ENCODE measurements at regions not wholly inside any gene's neighbourhood (a gene's known extent, or its start where the extent isn't known, plus 50 kb on each side); places are given as distances from the start of the nearest gene placed in this dataset.

DNA sequence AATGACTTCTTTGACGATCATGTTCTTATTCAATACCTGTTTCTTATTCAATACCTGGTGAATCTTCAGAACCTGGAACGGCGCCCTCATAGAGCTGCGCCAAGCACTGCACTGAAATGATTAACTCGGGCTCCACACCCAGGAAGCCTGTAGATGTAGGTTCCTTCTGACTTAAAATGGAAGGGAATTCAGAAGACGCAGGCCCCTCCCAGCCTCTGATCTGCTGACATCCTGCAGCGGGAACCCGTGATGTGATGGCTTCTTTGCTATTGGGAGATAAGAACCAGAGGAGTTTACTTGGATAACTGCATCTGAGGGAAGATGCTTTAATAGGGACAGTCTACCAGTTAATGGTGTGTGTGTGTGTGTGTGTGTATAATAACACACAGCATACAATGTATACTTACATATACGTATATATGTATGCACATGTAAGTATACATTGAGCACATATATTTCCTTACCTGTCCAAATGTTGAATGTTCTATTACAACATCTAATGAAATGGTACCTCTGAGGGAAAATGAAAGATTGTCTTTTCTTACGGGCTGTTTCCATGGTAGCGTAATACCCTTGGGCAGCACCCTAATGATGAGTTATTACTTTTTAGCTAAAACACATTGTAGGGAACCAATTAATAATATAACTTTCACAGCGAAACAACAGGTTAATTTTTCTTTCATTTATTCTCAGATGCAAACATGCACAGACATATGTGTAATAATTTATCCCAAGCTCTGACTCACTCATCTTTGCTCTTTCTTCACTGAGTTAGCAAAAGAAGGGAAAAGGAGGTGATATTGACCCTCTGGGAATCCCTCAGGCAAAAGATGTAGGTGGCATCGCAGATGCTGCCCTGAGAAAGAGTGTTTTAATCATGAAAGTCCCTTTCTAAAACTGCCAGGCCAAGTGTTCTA is 379.8 kb downstream of the SIPA1L2 start:
- no peak for DNase-seq
- Mint-ChIP-seq H3K36me3 (no peaks in the 10 kb centered on the region), H3K9me3 (no peaks in the 10 kb centered on the region), H3K27ac (no peak overlapping the region), H3K27me3 (peaks cover 60% of the 10 kb centered on the region), H3K4me1 (peaks cover 4% of the 10 kb centered on the region), H3K4me3 (no peak overlapping the region)

DNA sequence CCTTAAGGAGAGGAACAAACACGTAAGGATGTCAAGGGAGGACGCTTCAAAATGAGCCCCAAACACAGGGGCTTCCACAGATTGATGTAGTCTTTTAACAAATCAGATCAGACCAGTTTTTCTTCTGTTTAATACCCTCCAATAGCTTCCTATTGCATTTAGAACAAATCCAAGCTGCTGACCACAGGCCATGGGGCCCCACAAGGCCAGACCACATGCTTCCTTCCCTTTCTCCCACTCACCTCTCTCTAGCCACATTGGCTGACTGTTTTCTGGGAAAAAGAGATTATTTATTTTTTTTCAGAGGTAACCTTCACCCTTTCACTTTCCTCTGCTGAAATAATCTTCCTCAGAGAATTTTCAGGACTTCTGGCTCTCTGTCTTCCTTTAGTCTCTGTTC is 380.6 kb downstream of the SIPA1L2 start:
- Mint-ChIP-seq H3K4me3 (no peak overlapping the region), H3K36me3 (no peaks in the 10 kb centered on the region), H3K4me1 (peaks cover 4% of the 10 kb centered on the region), H3K27me3 (peaks cover 56% of the 10 kb centered on the region), H3K9me3 (no peaks in the 10 kb centered on the region), H3K27ac (no peak overlapping the region)
- no peak for DNase-seq

- H3K4me1 Mint-ChIP-seq = peaks cover 4% of the 10 kb centered on the region
- H3K27me3 Mint-ChIP-seq = peaks cover 51% of the 10 kb centered on the region
- H3K4me3 Mint-ChIP-seq = no peak overlapping the region
- H3K27ac Mint-ChIP-seq = no peak overlapping the region
- H3K9me3 Mint-ChIP-seq = no peaks in the 10 kb centered on the region
- H3K36me3 Mint-ChIP-seq = no peaks in the 10 kb centered on the region
- no peak for DNase-seq
Measured at GRCh38 chr1:232248276-232248820, 381.6 kb downstream of the SIPA1L2 start.

DNA sequence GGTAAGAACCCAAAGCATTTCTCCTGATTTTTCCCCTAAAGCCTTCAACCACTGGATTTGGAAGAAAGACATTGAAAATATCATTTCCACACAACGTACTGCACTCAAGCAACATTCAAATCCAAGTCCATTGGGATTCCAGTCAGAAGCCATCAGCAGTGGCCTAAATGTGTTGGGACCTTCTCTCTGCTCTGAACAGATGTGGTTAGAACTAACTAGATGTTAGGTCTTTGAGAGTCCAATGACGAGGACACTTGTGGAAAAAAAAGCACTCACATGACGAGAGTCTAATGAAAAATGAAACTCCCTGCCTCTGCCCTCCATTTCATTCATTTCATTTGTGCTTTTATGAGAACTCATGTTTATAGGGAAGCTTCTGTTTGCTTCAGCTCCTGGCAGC is 382.3 kb downstream of the SIPA1L2 start:
- H3K36me3 Mint-ChIP-seq = no peaks in the 10 kb centered on the region
- H3K27me3 Mint-ChIP-seq = peaks cover 46% of the 10 kb centered on the region
- DNase-seq = no peak

GRCh38 chr1:232244426-232244825 is 385.5 kb downstream of the SIPA1L2 start:
- H3K4me1 Mint-ChIP-seq = peaks cover 2% of the 10 kb centered on the region
- no peak overlapping the region for H3K27ac Mint-ChIP-seq
- peaks cover 2% of the 10 kb centered on the region for H3K9me3 Mint-ChIP-seq
- peaks cover 34% of the 10 kb centered on the region for H3K27me3 Mint-ChIP-seq
- H3K36me3 Mint-ChIP-seq = no peaks in the 10 kb centered on the region
- no peak overlapping the region for H3K4me3 Mint-ChIP-seq
- DNase-seq = no peak

More for the DNA sequence above, 382.3 kb downstream of the SIPA1L2 start:
- no peak overlapping the region for H3K4me3 Mint-ChIP-seq
- H3K27ac Mint-ChIP-seq = no peak overlapping the region
- no peaks in the 10 kb centered on the region for H3K9me3 Mint-ChIP-seq
- peaks cover 4% of the 10 kb centered on the region for H3K4me1 Mint-ChIP-seq

DNA sequence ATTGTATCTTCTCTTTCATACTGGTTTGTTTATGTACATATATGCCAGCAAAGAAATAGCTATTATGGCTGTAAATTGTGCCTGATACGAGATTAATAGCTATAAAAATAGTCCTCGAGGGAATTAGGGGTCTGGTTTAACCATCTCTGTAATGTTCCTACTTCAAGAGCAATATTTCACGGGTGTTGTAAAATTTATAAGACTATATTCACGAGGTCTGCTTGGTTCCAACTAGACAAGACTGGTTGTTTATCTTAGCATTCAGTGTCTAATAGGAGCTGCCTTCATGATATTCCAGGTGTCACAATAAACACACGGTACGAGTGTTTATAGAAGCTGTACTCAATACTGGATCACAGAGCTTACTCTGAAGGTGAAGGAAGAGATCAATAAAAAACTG is 389.9 kb downstream of the SIPA1L2 start:
- Mint-ChIP-seq H3K4me3 (no peak overlapping the region), H3K9me3 (peaks cover 2% of the 10 kb centered on the region), H3K27me3 (peaks cover 20% of the 10 kb centered on the region), H3K27ac (no peak overlapping the region), H3K36me3 (no peaks in the 10 kb centered on the region), H3K4me1 (no peaks in the 10 kb centered on the region)
- no peak for DNase-seq

GRCh38 chr1:232239522-232239921 is 390.4 kb downstream of the SIPA1L2 start:
- DNase-seq = no peak
- H3K4me1 Mint-ChIP-seq = no peaks in the 10 kb centered on the region
- no peak overlapping the region for H3K4me3 Mint-ChIP-seq
- peaks cover 24% of the 10 kb centered on the region for H3K27me3 Mint-ChIP-seq
- no peak overlapping the region for H3K27ac Mint-ChIP-seq
- peaks cover 2% of the 10 kb centered on the region for H3K9me3 Mint-ChIP-seq
- no peaks in the 10 kb centered on the region for H3K36me3 Mint-ChIP-seq

DNA sequence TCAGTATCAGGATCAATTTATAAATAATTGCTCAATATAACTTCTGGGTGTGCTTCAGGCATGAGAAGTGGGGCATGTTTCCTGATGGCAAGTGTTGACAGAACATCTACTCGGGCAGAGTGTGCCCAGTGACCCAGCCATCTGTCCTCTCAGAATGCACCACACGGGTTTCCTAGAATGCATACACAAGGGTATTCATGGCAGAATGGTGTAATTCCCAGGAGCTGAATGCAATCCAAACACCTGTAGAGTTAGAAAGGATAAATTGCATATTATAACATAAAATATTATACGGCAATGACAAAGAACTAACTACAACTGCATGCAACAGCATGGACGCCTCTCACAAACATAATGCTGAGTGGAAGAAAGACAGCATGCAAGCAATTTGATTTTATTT is 391.9 kb downstream of the SIPA1L2 start:
- Mint-ChIP-seq H3K27ac (no peak overlapping the region), H3K36me3 (no peaks in the 10 kb centered on the region), H3K4me3 (no peak overlapping the region), H3K9me3 (peaks cover 2% of the 10 kb centered on the region), H3K27me3 (peaks cover 34% of the 10 kb centered on the region), H3K4me1 (no peaks in the 10 kb centered on the region)
- DNase-seq = no peak

DNA sequence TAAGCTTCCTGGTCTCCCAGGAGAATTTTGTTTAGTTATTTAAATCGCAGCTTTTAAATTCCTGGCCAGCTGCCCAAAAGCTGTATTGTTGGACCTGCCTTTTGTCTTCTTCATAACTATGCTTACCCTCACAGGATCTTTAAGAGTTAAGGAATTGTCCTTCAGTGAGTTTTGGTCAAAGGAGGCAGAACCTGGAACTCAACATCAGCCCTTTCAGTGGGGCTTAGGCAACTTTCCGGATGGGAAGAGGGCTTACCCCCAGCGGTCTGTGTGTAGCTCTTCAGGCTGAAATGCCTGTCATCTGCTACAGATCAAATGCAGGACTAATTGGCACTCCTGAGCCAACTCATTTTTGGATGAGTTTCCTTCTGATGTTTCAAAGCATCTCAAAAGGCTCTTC is 402.6 kb downstream of the SIPA1L2 start:
- Mint-ChIP-seq H3K27ac (no peak overlapping the region), H3K9me3 (no peaks in the 10 kb centered on the region), H3K4me3 (no peak overlapping the region), H3K36me3 (no peaks in the 10 kb centered on the region), H3K27me3 (peaks cover 10% of the 10 kb centered on the region), H3K4me1 (peaks cover 8% of the 10 kb centered on the region)
- no peak for DNase-seq

DNA sequence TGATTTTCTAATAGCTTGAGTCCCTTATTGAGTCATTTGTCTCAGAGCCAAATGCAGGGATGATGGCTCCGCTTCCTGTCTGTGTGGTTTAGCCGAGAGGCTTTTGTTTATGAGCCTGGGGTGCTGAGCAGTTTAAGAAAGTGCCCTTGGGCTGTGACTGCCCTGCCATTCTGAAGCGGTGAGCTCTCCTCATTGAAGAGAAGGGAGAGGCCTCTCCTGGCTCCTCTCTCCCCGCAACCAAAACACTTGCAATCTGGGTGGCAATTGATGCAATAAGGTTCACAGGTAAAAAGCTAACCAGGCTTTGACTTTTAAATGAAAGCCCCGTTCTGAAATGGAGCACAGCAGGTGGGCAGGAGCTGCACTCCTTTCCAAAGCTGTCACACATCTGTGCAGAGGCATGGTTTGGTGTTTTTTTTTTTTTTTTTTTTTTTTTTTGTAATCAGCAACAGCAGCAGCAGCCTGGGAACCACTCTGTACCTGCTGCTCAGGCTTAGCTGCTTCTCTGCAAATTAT is 403.7 kb downstream of the SIPA1L2 start:
- Mint-ChIP-seq H3K36me3 (no peaks in the 10 kb centered on the region), H3K9me3 (no peaks in the 10 kb centered on the region), H3K27me3 (peaks cover 10% of the 10 kb centered on the region), H3K27ac (no peak overlapping the region), H3K4me3 (no peak overlapping the region), H3K4me1 (peaks cover 8% of the 10 kb centered on the region)
- DNase-seq = peak; percentile 26

DNA sequence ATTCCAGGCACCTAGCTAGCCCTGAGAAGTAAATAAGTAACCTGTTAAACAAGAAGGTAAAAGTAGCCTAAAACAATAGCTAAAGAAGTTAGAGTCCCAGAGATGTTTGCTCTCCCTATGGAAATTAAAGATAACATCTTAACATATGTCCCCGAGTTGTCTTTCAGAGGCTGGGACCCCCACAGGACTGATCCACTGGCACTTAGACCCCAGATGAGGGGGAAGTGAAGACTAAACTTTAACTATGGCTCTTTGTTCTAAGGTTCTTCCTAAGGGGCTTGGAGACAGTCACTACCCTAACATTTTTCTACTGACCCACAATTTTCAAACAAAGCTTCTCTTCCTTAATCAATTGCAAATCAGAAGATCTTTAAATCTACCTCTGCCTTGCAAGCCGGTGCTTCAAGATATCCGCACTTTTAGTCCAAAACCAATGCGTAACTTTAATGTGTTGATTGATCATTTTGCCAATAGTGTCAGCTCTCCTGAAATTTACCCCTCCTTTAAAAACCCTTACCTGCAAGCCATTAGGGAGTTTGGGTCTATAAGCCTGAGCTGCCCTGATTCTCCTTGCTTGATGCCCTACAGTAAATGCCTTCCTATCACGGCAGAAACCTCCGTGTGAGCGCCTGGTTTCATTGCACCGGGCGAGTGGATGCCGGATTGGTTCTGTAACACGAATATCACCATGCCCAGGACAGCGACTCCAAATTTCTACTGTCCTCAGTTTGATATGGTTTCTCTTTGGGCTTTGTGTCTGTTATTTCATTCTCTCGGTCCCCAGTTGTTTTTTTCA is 404.4 kb downstream of the SIPA1L2 start:
- Mint-ChIP-seq H3K36me3 (no peaks in the 10 kb centered on the region), H3K27ac (no peak overlapping the region), H3K4me3 (no peak overlapping the region)

GRCh38 chr1:232223887-232224286 is 406.0 kb downstream of the SIPA1L2 start:
- H3K9me3 Mint-ChIP-seq = no peaks in the 10 kb centered on the region
- H3K27me3 Mint-ChIP-seq = peaks cover 5% of the 10 kb centered on the region

More for the DNA sequence above, 404.4 kb downstream of the SIPA1L2 start:
- peaks cover 10% of the 10 kb centered on the region for H3K27me3 Mint-ChIP-seq
- H3K9me3 Mint-ChIP-seq = no peaks in the 10 kb centered on the region
- H3K4me1 Mint-ChIP-seq = peaks cover 8% of the 10 kb centered on the region
- no peak for DNase-seq

DNA sequence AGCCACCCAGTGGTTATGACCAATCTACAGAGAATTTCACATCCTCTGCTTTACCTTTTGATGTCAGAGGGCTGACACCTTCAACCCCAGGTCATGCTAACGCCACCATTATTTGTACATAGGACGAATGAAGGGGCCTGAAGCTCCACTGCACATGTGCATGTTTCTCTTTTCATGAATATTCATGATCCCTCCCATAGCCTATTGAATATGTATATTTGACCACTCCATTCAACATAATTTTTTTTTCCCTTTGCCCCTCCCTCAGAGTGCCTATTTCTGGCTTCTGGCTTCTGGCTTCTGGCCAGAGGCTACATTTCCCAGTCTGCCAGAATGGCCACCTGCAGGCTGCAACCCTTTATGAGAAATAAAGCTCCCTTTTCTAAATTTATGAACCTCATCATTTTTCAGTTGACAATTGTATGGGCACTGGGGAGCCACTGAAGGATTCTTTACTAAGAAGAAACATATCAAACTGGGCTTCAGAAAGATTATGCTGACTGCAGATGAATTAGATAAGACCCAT is 406.7 kb downstream of the SIPA1L2 start:
- Mint-ChIP-seq H3K27me3 (peaks cover 5% of the 10 kb centered on the region), H3K4me1 (peaks cover 8% of the 10 kb centered on the region), H3K4me3 (no peak overlapping the region), H3K9me3 (no peaks in the 10 kb centered on the region), H3K36me3 (no peaks in the 10 kb centered on the region), H3K27ac (no peak overlapping the region)
- no peak for DNase-seq

More at GRCh38 chr1:232223887-232224286, 406.0 kb downstream of the SIPA1L2 start:
- no peak for DNase-seq
- Mint-ChIP-seq H3K4me3 (no peak overlapping the region), H3K27ac (no peak overlapping the region), H3K4me1 (peaks cover 8% of the 10 kb centered on the region), H3K36me3 (no peaks in the 10 kb centered on the region)

- peaks cover 3% of the 10 kb centered on the region for H3K27me3 Mint-ChIP-seq
- H3K4me1 Mint-ChIP-seq = peaks cover 8% of the 10 kb centered on the region
- no peak for DNase-seq
- H3K4me3 Mint-ChIP-seq = no peak overlapping the region
- H3K36me3 Mint-ChIP-seq = no peaks in the 10 kb centered on the region
- no peaks in the 10 kb centered on the region for H3K9me3 Mint-ChIP-seq
- no peak overlapping the region for H3K27ac Mint-ChIP-seq
Measured at GRCh38 chr1:232222614-232223013, 407.3 kb downstream of the SIPA1L2 start.

Data from activated naive CD8-positive, alpha-beta T cell treated with anti-CD3 and anti-CD28 coated beads for 36 hours (primary cell).